ENCODE measurements at regions not wholly inside any gene's neighbourhood (a gene's known extent, or its start where the extent isn't known, plus 50 kb on each side); places are given as distances from the start of the nearest gene placed in this dataset.

DNA sequence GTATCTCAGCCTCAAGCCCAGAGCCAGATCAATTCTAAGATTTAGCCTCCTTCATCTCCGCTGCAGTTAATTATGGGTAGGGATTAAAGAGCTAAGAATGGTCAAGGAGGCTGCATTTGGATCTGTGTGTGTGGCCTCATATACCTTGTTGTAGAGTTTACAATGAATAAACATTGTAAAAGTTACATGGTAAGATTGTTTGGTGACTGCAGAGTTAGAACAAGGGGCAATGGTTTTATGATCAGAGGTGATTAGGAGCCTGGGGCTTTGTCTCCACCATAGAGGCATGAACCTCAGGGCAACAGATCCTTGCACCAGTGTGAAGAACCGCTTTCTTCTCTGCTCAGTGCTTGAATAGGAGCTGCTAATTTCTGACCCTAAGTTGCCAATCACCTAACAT lies 77.0 kb upstream of the MARK1 start:
- no peaks in the 10 kb centered on the region for H4K20me1 ChIP-seq (ENCODE audit: insufficient read depth, low read length)
- no peak for DNase-seq (ENCODE audit: low spot score)
- no peak for ATAC-seq
- POLR2A ChIA-PET, result no interaction called here
- in situ Hi-C loops (cut with HindIII; ENCODE audit: extremely low pct_ligation_motif_present, low pct_unique_long_range_greater_than_20kb) (no loop called here), intact Hi-C loops (cut with micrococcal nuclease; ENCODE audit: unreplicated experiment) (no loop called here)
- H3K79me2 ChIP-seq (ENCODE audit: insufficient read depth, low read length), result no peaks in the 10 kb centered on the region
- H3K4me2 ChIP-seq (ENCODE audit: low read depth, low read length), result no peak overlapping the region
- no peak overlapping the region for H2AFZ ChIP-seq (ENCODE audit: low read length)
- no peak overlapping the region for H3K9ac ChIP-seq (ENCODE audit: insufficient read depth, low read depth, low read length)
- no peak for FAIRE-seq
- CTCF ChIA-PET (ENCODE audit: low intra/inter-chr PET ratio, low total read pairs), result no interaction called here
- no peaks in the 10 kb centered on the region for H3K27me3 ChIP-seq (ENCODE audit: control insufficient read depth in 1 of 2, insufficient read depth in 2 of 2, low read length in 2 of 2)
- no peak overlapping the region for H3K4me3 ChIP-seq (replicated peaks in 1 of 3; ENCODE audit: insufficient read depth in 1 of 3, low read depth in 2 of 3, low read length in 3 of 3)
- no peaks in the 10 kb centered on the region for H3K36me3 ChIP-seq (replicated peaks in 1 of 2; ENCODE audit: control insufficient read depth in 1 of 2, insufficient read depth in 2 of 2, low read length in 2 of 2)
- H3K27ac ChIP-seq (ENCODE audit: extremely low read length, insufficient read depth, low read length), result no peak overlapping the region
- TF ChIP-seq, protein P1, sequence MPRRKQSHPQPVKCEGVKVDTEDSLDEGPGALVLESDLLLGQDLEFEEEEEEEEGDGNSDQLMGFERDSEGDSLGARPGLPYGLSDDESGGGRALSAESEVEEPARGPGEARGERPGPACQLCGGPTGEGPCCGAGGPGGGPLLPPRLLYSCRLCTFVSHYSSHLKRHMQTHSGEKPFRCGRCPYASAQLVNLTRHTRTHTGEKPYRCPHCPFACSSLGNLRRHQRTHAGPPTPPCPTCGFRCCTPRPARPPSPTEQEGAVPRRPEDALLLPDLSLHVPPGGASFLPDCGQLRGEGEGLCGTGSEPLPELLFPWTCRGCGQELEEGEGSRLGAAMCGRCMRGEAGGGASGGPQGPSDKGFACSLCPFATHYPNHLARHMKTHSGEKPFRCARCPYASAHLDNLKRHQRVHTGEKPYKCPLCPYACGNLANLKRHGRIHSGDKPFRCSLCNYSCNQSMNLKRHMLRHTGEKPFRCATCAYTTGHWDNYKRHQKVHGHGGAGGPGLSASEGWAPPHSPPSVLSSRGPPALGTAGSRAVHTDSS (CRISPR knock-in tag; conservative IDR thresholded peaks at IDR 0.05), result no peak
- TF ChIP-seq ZNF253 (CRISPR knock-in tag; IDR thresholded peaks at IDR 0.05; ENCODE audit: borderline replicate concordance) (no peak), NFYB (CRISPR knock-in tag; IDR thresholded peaks at IDR 0.05) (no peak), ZNF703 (CRISPR knock-in tag; IDR thresholded peaks at IDR 0.05; ENCODE audit: borderline replicate concordance) (no peak), HMGA1 (CRISPR knock-in tag; conservative IDR thresholded peaks at IDR 0.05) (no peak), HOXA7 (CRISPR knock-in tag; IDR thresholded peaks at IDR 0.05) (no peak), ZNF75D (CRISPR knock-in tag; IDR thresholded peaks at IDR 0.05; ENCODE audit: borderline replicate concordance) (no peak)
- TF ChIP-seq, protein P2, sequence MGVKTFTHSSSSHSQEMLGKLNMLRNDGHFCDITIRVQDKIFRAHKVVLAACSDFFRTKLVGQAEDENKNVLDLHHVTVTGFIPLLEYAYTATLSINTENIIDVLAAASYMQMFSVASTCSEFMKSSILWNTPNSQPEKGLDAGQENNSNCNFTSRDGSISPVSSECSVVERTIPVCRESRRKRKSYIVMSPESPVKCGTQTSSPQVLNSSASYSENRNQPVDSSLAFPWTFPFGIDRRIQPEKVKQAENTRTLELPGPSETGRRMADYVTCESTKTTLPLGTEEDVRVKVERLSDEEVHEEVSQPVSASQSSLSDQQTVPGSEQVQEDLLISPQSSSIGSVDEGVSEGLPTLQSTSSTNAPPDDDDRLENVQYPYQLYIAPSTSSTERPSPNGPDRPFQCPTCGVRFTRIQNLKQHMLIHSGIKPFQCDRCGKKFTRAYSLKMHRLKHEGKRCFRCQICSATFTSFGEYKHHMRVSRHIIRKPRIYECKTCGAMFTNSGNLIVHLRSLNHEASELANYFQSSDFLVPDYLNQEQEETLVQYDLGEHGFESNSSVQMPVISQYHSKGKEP (CRISPR knock-in tag; IDR thresholded peaks at IDR 0.05), result no peak
- TF ChIP-seq, protein P3, sequence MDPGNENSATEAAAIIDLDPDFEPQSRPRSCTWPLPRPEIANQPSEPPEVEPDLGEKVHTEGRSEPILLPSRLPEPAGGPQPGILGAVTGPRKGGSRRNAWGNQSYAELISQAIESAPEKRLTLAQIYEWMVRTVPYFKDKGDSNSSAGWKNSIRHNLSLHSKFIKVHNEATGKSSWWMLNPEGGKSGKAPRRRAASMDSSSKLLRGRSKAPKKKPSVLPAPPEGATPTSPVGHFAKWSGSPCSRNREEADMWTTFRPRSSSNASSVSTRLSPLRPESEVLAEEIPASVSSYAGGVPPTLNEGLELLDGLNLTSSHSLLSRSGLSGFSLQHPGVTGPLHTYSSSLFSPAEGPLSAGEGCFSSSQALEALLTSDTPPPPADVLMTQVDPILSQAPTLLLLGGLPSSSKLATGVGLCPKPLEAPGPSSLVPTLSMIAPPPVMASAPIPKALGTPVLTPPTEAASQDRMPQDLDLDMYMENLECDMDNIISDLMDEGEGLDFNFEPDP (CRISPR knock-in tag; conservative IDR thresholded peaks at IDR 0.05), result no peak
- H3K4me1 ChIP-seq (ENCODE audit: insufficient read depth, low read length), result no peaks in the 10 kb centered on the region
- H3K9me3 ChIP-seq (ENCODE audit: low read length), result no peaks in the 10 kb centered on the region
- BruUV-seq (replicated peaks), result no TSS peak
- WGBS (ENCODE audit: low lambda C conversion rate), result 32% methylated on average over 2 of the region's 2 CpGs
